Erythroblast (primary cell): ENCODE measurements at regions not wholly inside any gene's neighbourhood (a gene's known extent, or its start where the extent isn't known, plus 50 kb on each side); places are given as distances from the start of the nearest gene placed in this dataset.

ENCODE experiments used
- GATA1 ChIP-seq: IDR thresholded peaks from 2 replicates; pipeline ENCODE4 v1.6.1; 2011; ENCODE audit warnings: low read depth, mild to moderate bottlenecking, control low read depth, low read length, moderate library complexity
- POLR2A ChIP-seq: IDR thresholded peaks from 2 replicates; pipeline ENCODE4 v1.6.1; 2011; ENCODE audit warnings: mild to moderate bottlenecking, low read length

GRCh38 chr2:38492042-38492615 lies 110.6 kb downstream of the HNRNPLL start:
- TF ChIP-seq POLR2A, result no peak
- no peak for TF ChIP-seq GATA1
